PC-3 (cell line): ENCODE measurements at regions not wholly inside any gene's neighbourhood (a gene's known extent, or its start where the extent isn't known, plus 50 kb on each side); places are given as distances from the start of the nearest gene placed in this dataset.

Source experiments
- ATAC-seq: fragments of 200-7000 bp; cut with Tn5 transposase; 2 replicates; pipeline ENCODE4 v1.9.1; 2020; ENCODE audit warnings: mild to moderate bottlenecking, moderate library complexity
- BruUV-seq: library from RNA; stranded (reverse); fragments of 400-500 nt; replicated peaks from 2 replicates; lab custom pipeline; 2021; lab: Mats Ljungman, UMichigan
- CTCF ChIA-PET: fragments of 300-600 bp; sonication (Branson Sonifier 250); formaldehyde crosslinking; loops from one replicate; lab custom pipeline; 2022; ENCODE audit warnings: antibody characterized with exemption; lab: Charles Lee
- POLR2A ChIA-PET: fragments of 300-600 bp; sonication (Branson Sonifier 250); formaldehyde crosslinking; loops from one replicate; lab custom pipeline; 2022; ENCODE audit warnings: antibody characterized with exemption; ENCODE audit not compliant: unreplicated experiment; lab: Charles Lee
- DNase-seq: peaks from one replicate; pipeline ENCODE4 v3.0.0-alpha.2; 2015
- H2AFZ ChIP-seq: fragments of 300-600 bp; sonication (generic); 2 replicates; pipeline ENCODE4 v1.6.0; 2016; ENCODE audit warnings: antibody characterized with exemption, low read length
- H3F3A ChIP-seq: fragments of 300-600 bp; sonication (generic); one replicate; pipeline ENCODE4 v1.6.0; 2017; ENCODE audit warnings: antibody characterized with exemption, low read length, control low read depth, mild to moderate bottlenecking; ENCODE audit not compliant: unreplicated experiment
- H3K27ac ChIP-seq: fragments of 300-600 bp; sonication (generic); 2 replicates; pipeline ENCODE4 v1.5.1; 2016; ENCODE audit warnings: mild to moderate bottlenecking, low read length
- H3K27me3 ChIP-seq: fragments of 300-600 bp; sonication (generic); 2 replicates; pipeline ENCODE4 v1.6.1; 2016; ENCODE audit warnings: low read length, mixed read lengths
- H3K36me3 ChIP-seq: fragments of 300-600 bp; sonication (generic); 2 replicates; pipeline ENCODE4 v1.6.1; 2016; ENCODE audit warnings: low read depth, mixed run types, low read length, mixed read lengths
- H3K4me1 ChIP-seq: fragments of 300-600 bp; sonication (generic); 2 replicates; pipeline ENCODE4 v1.5.1; 2016; ENCODE audit warnings: low read length; ENCODE audit not compliant: insufficient read depth
- H3K4me2 ChIP-seq: fragments of 300-600 bp; sonication (generic); 2 replicates; pipeline ENCODE4 v1.6.0; 2016; ENCODE audit warnings: low read length
- H3K4me3 ChIP-seq: fragments of 300-600 bp; sonication (generic); 2 replicates; pipeline ENCODE4 v1.5.1; 2016; ENCODE audit warnings: mild to moderate bottlenecking, low read length, mixed read lengths
- H3K79me2 ChIP-seq: fragments of 300-600 bp; sonication (generic); 2 replicates; pipeline ENCODE4 v1.6.1; 2017; ENCODE audit warnings: low read length, mixed read lengths
- H3K9ac ChIP-seq: fragments of 300-600 bp; sonication (generic); 2 replicates; pipeline ENCODE4 v1.6.0; 2016; ENCODE audit warnings: mild to moderate bottlenecking, low read length
- H3K9me2 ChIP-seq: fragments of 300-600 bp; sonication (generic); replicated peaks from 2 replicates; pipeline ENCODE4 v1.6.1; 2016; ENCODE audit warnings: mixed run types, low read length, mixed read lengths
- H3K9me3 ChIP-seq: fragments of 300-600 bp; sonication (generic); 2 replicates; pipeline ENCODE4 v1.6.1; 2016; ENCODE audit warnings: low read length, mixed read lengths
- H4K20me1 ChIP-seq: fragments of 300-600 bp; sonication (generic); 2 replicates; pipeline ENCODE4 v1.6.1; 2016; ENCODE audit warnings: low read length, mixed read lengths
- EZH2 ChIP-seq: fragments of 300-600 bp; sonication (generic); IDR thresholded peaks from one replicate; pipeline ENCODE4 v1.6.1; 2017; ENCODE audit warnings: antibody characterized with exemption, mild to moderate bottlenecking, low read length; ENCODE audit not compliant: unreplicated experiment
- EZH2phosphoT487 ChIP-seq: fragments of 300-600 bp; sonication (generic); IDR thresholded peaks from 2 replicates; pipeline ENCODE4 v1.6.1; 2018; ENCODE audit warnings: mild to moderate bottlenecking, antibody characterized with exemption, low read length, borderline replicate concordance
- intact Hi-C: fragments of 100-400 bp; cut with micrococcal nuclease; formaldehyde crosslinking; loops from 2 replicates; pipeline ENCODE4 v1.9.0; 2023
- TF ChIP-seq, protein P1 (sequence below): fragments of 300-600 bp; sonication (generic); conservative IDR thresholded peaks from 2 replicates; pipeline ENCODE4 v1.5.1; 2017; ENCODE audit warnings: antibody characterized with exemption, low read depth, mild to moderate bottlenecking, low read length

DNA sequence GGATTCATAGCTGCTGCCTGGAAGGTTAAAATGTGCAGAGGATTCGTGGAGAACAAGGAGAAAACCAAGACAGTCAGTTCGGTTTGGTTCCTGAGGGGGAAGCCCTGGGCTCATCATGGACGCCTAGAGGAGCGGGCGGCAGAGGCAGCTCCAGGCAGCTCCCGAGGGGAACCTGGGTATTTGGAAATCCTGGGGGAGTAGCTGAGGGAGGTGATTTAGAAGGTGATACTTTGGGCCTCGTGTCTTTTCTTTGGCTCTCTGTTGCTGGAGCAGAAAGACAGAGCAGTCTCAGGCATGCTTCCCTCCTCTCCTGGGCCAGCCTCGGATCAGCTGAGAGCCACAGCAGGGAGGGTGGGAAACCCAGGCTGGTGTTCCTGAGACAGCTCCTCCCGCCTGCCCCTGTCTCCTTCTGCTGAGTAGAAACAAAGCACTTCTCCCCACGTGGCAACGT lies 139.5 kb downstream of the DLL1 start:
- H3K36me3 ChIP-seq: no peaks in the 10 kb centered on the region
- CTCF ChIA-PET: no interaction called here
- TF ChIP-seq EZH2: no peak
- TF ChIP-seq, protein P1, sequence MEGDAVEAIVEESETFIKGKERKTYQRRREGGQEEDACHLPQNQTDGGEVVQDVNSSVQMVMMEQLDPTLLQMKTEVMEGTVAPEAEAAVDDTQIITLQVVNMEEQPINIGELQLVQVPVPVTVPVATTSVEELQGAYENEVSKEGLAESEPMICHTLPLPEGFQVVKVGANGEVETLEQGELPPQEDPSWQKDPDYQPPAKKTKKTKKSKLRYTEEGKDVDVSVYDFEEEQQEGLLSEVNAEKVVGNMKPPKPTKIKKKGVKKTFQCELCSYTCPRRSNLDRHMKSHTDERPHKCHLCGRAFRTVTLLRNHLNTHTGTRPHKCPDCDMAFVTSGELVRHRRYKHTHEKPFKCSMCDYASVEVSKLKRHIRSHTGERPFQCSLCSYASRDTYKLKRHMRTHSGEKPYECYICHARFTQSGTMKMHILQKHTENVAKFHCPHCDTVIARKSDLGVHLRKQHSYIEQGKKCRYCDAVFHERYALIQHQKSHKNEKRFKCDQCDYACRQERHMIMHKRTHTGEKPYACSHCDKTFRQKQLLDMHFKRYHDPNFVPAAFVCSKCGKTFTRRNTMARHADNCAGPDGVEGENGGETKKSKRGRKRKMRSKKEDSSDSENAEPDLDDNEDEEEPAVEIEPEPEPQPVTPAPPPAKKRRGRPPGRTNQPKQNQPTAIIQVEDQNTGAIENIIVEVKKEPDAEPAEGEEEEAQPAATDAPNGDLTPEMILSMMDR: no peak
- no peak for TF ChIP-seq EZH2phosphoT487
- POLR2A ChIA-PET: no interaction called here
- no peaks in the 10 kb centered on the region for H3F3A ChIP-seq
- H3K4me3 ChIP-seq: no peak overlapping the region
- H3K9me2 ChIP-seq: no peaks in the 10 kb centered on the region
- ATAC-seq (no peak), DNase-seq (no peak)
- intact Hi-C loops: no loop called here
- H3K27ac ChIP-seq: no peak overlapping the region
- peaks cover 4% of the 10 kb centered on the region; the same call in 1 of the 2 replicates for H3K4me1 ChIP-seq
- H3K27me3 ChIP-seq: no peaks in the 10 kb centered on the region
- H3K9ac ChIP-seq: no peak overlapping the region
- no peaks in the 10 kb centered on the region for H4K20me1 ChIP-seq
- H2AFZ ChIP-seq: no peak overlapping the region
- no peak overlapping the region for H3K4me2 ChIP-seq
- no peaks in the 10 kb centered on the region for H3K9me3 ChIP-seq
- BruUV-seq: no TSS peak
- H3K79me2 ChIP-seq: no peaks in the 10 kb centered on the region

DNA sequence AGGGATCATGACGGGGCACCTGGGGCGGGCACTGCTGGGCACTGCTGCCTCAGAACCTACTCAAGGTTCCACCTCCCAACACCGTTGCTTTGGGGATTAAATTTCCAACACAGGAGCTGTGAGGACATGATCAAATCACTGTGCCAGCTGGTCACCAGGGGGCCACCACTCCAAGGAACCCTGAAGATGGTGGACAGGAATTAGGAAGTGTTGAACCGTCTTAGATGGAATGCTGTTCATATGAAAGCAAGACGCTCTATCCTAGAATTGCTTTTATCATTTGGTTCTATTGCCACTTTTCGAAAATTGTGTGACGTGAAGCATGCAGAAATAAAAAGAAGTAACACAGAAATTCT lies 140.3 kb downstream of the DLL1 start:
- Histone ChIP-seq H2AFZ (no peak overlapping the region), H3K27me3 (no peaks in the 10 kb centered on the region), H3K9me3 (no peaks in the 10 kb centered on the region), H3K9ac (no peak overlapping the region), H3F3A (no peaks in the 10 kb centered on the region), H3K4me2 (no peak overlapping the region), H3K79me2 (no peaks in the 10 kb centered on the region), H4K20me1 (no peaks in the 10 kb centered on the region), H3K9me2 (no peaks in the 10 kb centered on the region), H3K27ac (no peak overlapping the region), H3K36me3 (no peaks in the 10 kb centered on the region), H3K4me3 (no peak overlapping the region), H3K4me1 (peaks cover 4% of the 10 kb centered on the region)
- intact Hi-C loops: no loop called here
- ATAC-seq (0 out of 2 replicates have a peak, but pooled peaks have one; percentile 21), DNase-seq (no peak)
- no TSS peak for BruUV-seq
- ChIA-PET CTCF (no interaction called here), POLR2A (no interaction called here)
- TF ChIP-seq EZH2 (no peak), EZH2phosphoT487 (no peak)
- TF ChIP-seq, protein P1: no peak; the same call in 1 of the 2 replicates

DNA sequence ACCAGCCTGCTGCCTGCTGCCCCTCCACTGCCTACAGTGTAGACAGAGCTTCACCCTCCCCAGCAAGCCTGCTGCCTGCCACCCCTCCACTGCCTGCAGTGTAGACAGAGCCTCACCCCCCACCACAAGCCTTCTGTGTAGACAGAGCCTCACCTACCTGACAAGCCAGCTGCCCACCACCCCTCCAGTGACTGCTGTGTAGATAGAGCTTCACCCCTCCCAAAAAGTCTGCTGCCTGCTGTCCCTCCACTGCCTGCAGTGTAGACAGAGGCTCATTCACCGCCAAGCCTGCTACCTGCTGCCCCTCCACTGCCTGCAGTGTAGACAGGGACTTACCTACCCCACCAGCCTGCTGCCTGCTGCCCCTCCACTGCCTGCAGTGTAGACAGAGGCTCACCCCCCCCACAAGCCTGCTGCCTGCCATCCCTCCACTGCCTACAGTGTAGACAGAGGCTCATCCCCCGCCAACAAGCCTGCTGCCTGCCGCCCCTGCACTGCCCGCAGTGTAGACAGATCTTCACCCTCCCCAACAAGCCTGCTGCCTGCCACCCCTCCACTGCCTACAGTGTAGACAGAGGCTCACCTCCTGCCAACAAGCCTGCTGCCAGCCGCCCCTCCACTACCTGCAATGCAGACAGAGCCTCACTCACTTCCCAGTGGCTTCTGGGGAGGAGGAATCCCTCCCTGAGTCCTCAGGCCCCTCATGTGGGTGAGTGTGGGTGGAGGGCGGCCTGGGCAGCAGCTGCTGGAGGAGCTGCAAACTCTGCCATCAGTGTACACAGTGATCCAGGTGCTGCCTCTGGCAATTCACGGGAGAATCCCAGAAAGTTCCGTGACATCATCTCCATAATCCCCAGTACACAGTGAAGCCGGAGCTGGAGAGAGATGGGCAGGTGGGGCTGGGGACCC lies 140.9 kb downstream of the DLL1 start:
- Histone ChIP-seq H3K4me3 (no peak overlapping the region), H3K9me3 (no peaks in the 10 kb centered on the region), H3K4me2 (no peak overlapping the region), H3K4me1 (peaks cover 10% of the 10 kb centered on the region), H3K36me3 (no peaks in the 10 kb centered on the region), H3K9me2 (no peaks in the 10 kb centered on the region), H3K27me3 (no peaks in the 10 kb centered on the region), H3K9ac (no peak overlapping the region), H4K20me1 (no peaks in the 10 kb centered on the region), H3K79me2 (no peaks in the 10 kb centered on the region), H3F3A (no peaks in the 10 kb centered on the region), H3K27ac (no peak overlapping the region), H2AFZ (no peak overlapping the region)
- TF ChIP-seq, protein P1: no peak
- TF ChIP-seq EZH2: no peak
- TF ChIP-seq EZH2phosphoT487: no peak
- no TSS peak for BruUV-seq
- CTCF ChIA-PET: no interaction called here
- intact Hi-C loops: no loop called here
- no peak for ATAC-seq
- POLR2A ChIA-PET: no interaction called here
- DNase-seq: no peak
